CD4-positive, CD25-positive, alpha-beta regulatory T cell (primary cell): ENCODE measurements at regions not wholly inside any gene's neighbourhood (a gene's known extent, or its start where the extent isn't known, plus 50 kb on each side); places are given as distances from the start of the nearest gene placed in this dataset.

Source experiments
- ATAC-seq, 2 donors: fragments of 150-1000 bp; cut with Tn5 transposase; one replicate each; pipeline ENCODE4 v1.10.0; 2021; ENCODE audit warnings: low read depth in 2 of 2, moderate number of reproducible peaks in 2 of 2, moderate library complexity in 1 of 2
- DNase-seq, 3 donors: peaks; one replicate each; pipeline versions ENCODE4 v3.0.0 to v3.0.0-alpha.2; 2012 to 2022; ENCODE audit warnings: mixed read lengths in 1 of 3
- H3K27ac ChIP-seq: one replicate; pipeline ENCODE4 v1.7.0; 2013; ENCODE audit warnings: mild to moderate bottlenecking, low read length; ENCODE audit not compliant: insufficient read depth, poor library complexity, severe bottlenecking
- H3K27me3 ChIP-seq: one replicate; pipeline ENCODE4 v1.7.0; 2013; ENCODE audit warnings: low read length; ENCODE audit not compliant: control insufficient read depth, insufficient read depth
- H3K36me3 ChIP-seq: one replicate; pipeline ENCODE4 v1.7.0; 2013; ENCODE audit warnings: mild to moderate bottlenecking, low read length, moderate library complexity; ENCODE audit not compliant: control insufficient read depth, insufficient read depth
- H3K4me1 ChIP-seq: 2 replicates; pipeline ENCODE4 v1.7.0; 2013; ENCODE audit warnings: mild to moderate bottlenecking, low read length; ENCODE audit not compliant: insufficient read depth, control insufficient read depth, poor library complexity, severe bottlenecking
- H3K4me3 ChIP-seq: one replicate; pipeline ENCODE4 v1.7.0; 2013; ENCODE audit warnings: low read depth, mild to moderate bottlenecking, low read length, moderate library complexity
- H3K9me3 ChIP-seq, 2 experiments: 1 replicate in 1 of 2; 2 replicates in 1 of 2; pipeline ENCODE4 v1.7.0; 2013; ENCODE audit warnings: low read length in 2 of 2, mild to moderate bottlenecking in 1 of 2, moderate library complexity in 1 of 2; ENCODE audit not compliant: control insufficient read depth in 2 of 2
- H3K27ac Mint-ChIP-seq, 3 donors: one replicate each; pipeline ENCODE4 v1.8.0; 2020 to 2022; ENCODE audit warnings: mild to moderate bottlenecking in 3 of 3, mixed read lengths in 3 of 3, moderate library complexity in 2 of 3
- H3K27me3 Mint-ChIP-seq: one replicate; pipeline ENCODE4 v1.8.0; 2022; ENCODE audit warnings: mild to moderate bottlenecking, mixed read lengths
- H3K36me3 Mint-ChIP-seq: one replicate; pipeline ENCODE4 v1.8.0; 2020; ENCODE audit warnings: mixed read lengths
- H3K4me1 Mint-ChIP-seq, 4 donors: one replicate each; pipeline ENCODE4 v1.8.0; 2020 to 2022; ENCODE audit warnings: mixed read lengths in 4 of 4, mild to moderate bottlenecking in 1 of 4
- H3K4me3 Mint-ChIP-seq, 4 donors: one replicate each; pipeline ENCODE4 v1.8.0; 2020 to 2022; ENCODE audit warnings: mild to moderate bottlenecking in 4 of 4, mixed read lengths in 4 of 4, moderate library complexity in 3 of 4
- H3K9me3 Mint-ChIP-seq, 7 donors: one replicate each; pipeline ENCODE4 v1.8.0; 2020 to 2022; ENCODE audit warnings: mixed read lengths in 7 of 7, mild to moderate bottlenecking in 3 of 7, moderate library complexity in 2 of 7

DNA sequence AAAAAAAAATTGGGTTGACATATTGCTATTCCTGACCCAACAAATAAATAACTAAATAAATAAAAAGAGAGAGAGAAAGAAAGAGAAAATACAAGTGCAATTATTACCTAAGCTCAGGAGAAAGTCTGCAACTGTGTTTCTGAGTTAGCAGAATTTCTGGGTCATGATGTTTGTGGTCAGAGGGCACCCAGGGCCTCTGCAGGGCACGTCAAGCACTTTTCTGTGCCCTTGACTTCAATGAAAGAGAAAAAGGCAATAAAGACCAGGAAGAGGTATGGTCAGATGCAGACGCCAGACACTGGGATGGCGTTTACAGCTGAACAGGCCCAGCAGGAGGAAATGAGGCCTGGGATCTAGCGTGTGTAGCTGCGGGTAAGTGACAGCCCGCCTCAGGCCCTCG is 160.9 kb upstream of the GDF10 start:
- H3K27ac Mint-ChIP-seq, result no peak overlapping the region
- no peak overlapping the region for H3K4me3 Mint-ChIP-seq
- H3K36me3 Mint-ChIP-seq, result no peaks in the 10 kb centered on the region
- Histone ChIP-seq H3K27me3 (no peaks in the 10 kb centered on the region), H3K9me3 (no peaks in the 10 kb centered on the region), H3K4me3 (no peak overlapping the region), H3K4me1 (no peaks in the 10 kb centered on the region), H3K36me3 (no peaks in the 10 kb centered on the region), H3K27ac (no peak overlapping the region)
- H3K9me3 Mint-ChIP-seq, result no peaks in the 10 kb centered on the region
- H3K27me3 Mint-ChIP-seq, result no peaks in the 10 kb centered on the region
- DNase-seq (no peak), ATAC-seq (no peak)
- peaks cover 0 to 1% (median 0%) of the 10 kb centered on the region in 4 donors for H3K4me1 Mint-ChIP-seq

GRCh38 chr10:47140761-47141348 is 159.1 kb upstream of the GDF10 start:
- H3K36me3 ChIP-seq, result no peaks in the 10 kb centered on the region
- H3K27ac ChIP-seq, result no peak overlapping the region
- no peaks in the 10 kb centered on the region for H3K9me3 ChIP-seq
- H3K4me1 Mint-ChIP-seq, result no peaks in the 10 kb centered on the region
- ATAC-seq (no peak), DNase-seq (no peak)
- H3K4me1 ChIP-seq, result no peaks in the 10 kb centered on the region
- no peaks in the 10 kb centered on the region for H3K27me3 Mint-ChIP-seq
- no peak overlapping the region for H3K4me3 Mint-ChIP-seq
- no peaks in the 10 kb centered on the region for H3K27me3 ChIP-seq
- no peak overlapping the region for H3K4me3 ChIP-seq
- H3K36me3 Mint-ChIP-seq, result no peaks in the 10 kb centered on the region
- H3K27ac Mint-ChIP-seq, result no peak overlapping the region
- H3K9me3 Mint-ChIP-seq, result no peaks in the 10 kb centered on the region

GRCh38 chr10:47141349-47141748 is 158.6 kb upstream of the GDF10 start:
- Mint-ChIP-seq H3K27me3 (no peaks in the 10 kb centered on the region), H3K4me3 (no peak overlapping the region), H3K4me1 (no peaks in the 10 kb centered on the region), H3K36me3 (no peaks in the 10 kb centered on the region), H3K27ac (no peak overlapping the region), H3K9me3 (no peaks in the 10 kb centered on the region)
- no peak overlapping the region for H3K4me3 ChIP-seq
- no peaks in the 10 kb centered on the region for H3K27me3 ChIP-seq
- no peak overlapping the region for H3K27ac ChIP-seq
- H3K36me3 ChIP-seq, result no peaks in the 10 kb centered on the region
- no peaks in the 10 kb centered on the region for H3K4me1 ChIP-seq
- ATAC-seq (no peak), DNase-seq (no peak)
- no peaks in the 10 kb centered on the region for H3K9me3 ChIP-seq

GRCh38 chr10:47143072-47143471 is 156.9 kb upstream of the GDF10 start:
- H3K9me3 ChIP-seq, result no peaks in the 10 kb centered on the region
- H3K36me3 Mint-ChIP-seq, result no peaks in the 10 kb centered on the region
- H3K4me3 Mint-ChIP-seq, result peak overlapping the region in 1 of 4 donors; percentile 61
- no peak overlapping the region for H3K4me3 ChIP-seq
- H3K27ac ChIP-seq, result no peak overlapping the region
- peak overlapping the region in 1 of 3 donors; percentile 71 for H3K27ac Mint-ChIP-seq
- DNase-seq (no peak), ATAC-seq (no peak)
- no peaks in the 10 kb centered on the region for H3K27me3 ChIP-seq
- H3K4me1 Mint-ChIP-seq, result no peaks in the 10 kb centered on the region
- H3K27me3 Mint-ChIP-seq, result no peaks in the 10 kb centered on the region
- H3K4me1 ChIP-seq, result no peaks in the 10 kb centered on the region
- no peaks in the 10 kb centered on the region for H3K36me3 ChIP-seq
- H3K9me3 Mint-ChIP-seq, result no peaks in the 10 kb centered on the region

GRCh38 chr10:47143473-47143872 is 156.5 kb upstream of the GDF10 start:
- no peak overlapping the region for H3K27ac ChIP-seq
- no peak for ATAC-seq
- H3K9me3 Mint-ChIP-seq, result no peaks in the 10 kb centered on the region

GRCh38 chr10:47144525-47144924 is 155.5 kb upstream of the GDF10 start:
- H3K27ac Mint-ChIP-seq, result no peak overlapping the region
- no peak for DNase-seq

More at GRCh38 chr10:47143473-47143872, 156.5 kb upstream of the GDF10 start:
- Mint-ChIP-seq H3K27me3 (no peaks in the 10 kb centered on the region), H3K27ac (peak overlapping the region in 1 of 3 donors; percentile 71), H3K36me3 (no peaks in the 10 kb centered on the region), H3K4me3 (peak overlapping the region in 1 of 4 donors; percentile 61), H3K4me1 (no peaks in the 10 kb centered on the region)
- Histone ChIP-seq H3K9me3 (no peaks in the 10 kb centered on the region), H3K4me3 (no peak overlapping the region), H3K27me3 (no peaks in the 10 kb centered on the region), H3K36me3 (no peaks in the 10 kb centered on the region), H3K4me1 (no peaks in the 10 kb centered on the region)
- no peak for DNase-seq

GRCh38 chr10:47145290-47145934 is 154.6 kb upstream of the GDF10 start:
- Mint-ChIP-seq H3K36me3 (no peaks in the 10 kb centered on the region), H3K27me3 (no peaks in the 10 kb centered on the region), H3K9me3 (peaks cover 0 to 4% (median 0%) of the 10 kb centered on the region in 7 donors), H3K4me3 (peak overlapping the region in 1 of 4 donors; percentile 28), H3K27ac (no peak overlapping the region), H3K4me1 (no peaks in the 10 kb centered on the region)
- DNase-seq (peak in 1 of 3 donors; percentile 2), ATAC-seq (no peak)
- H3K9me3 ChIP-seq, result no peaks in the 10 kb centered on the region
- H3K4me3 ChIP-seq, result no peak overlapping the region
- no peaks in the 10 kb centered on the region for H3K27me3 ChIP-seq
- no peaks in the 10 kb centered on the region for H3K36me3 ChIP-seq
- no peaks in the 10 kb centered on the region for H3K4me1 ChIP-seq
- H3K27ac ChIP-seq, result no peak overlapping the region

More at GRCh38 chr10:47144525-47144924, 155.5 kb upstream of the GDF10 start:
- Mint-ChIP-seq H3K9me3 (peaks cover 0 to 2% (median 0%) of the 10 kb centered on the region in 7 donors), H3K36me3 (no peaks in the 10 kb centered on the region), H3K4me1 (no peaks in the 10 kb centered on the region), H3K4me3 (no peak overlapping the region), H3K27me3 (no peaks in the 10 kb centered on the region)
- no peak for ATAC-seq
- H3K27ac ChIP-seq, result no peak overlapping the region
- H3K4me1 ChIP-seq, result no peaks in the 10 kb centered on the region
- H3K27me3 ChIP-seq, result no peaks in the 10 kb centered on the region
- no peaks in the 10 kb centered on the region for H3K9me3 ChIP-seq
- H3K36me3 ChIP-seq, result no peaks in the 10 kb centered on the region
- H3K4me3 ChIP-seq, result no peak overlapping the region

GRCh38 chr10:47146572-47146971 is 153.4 kb upstream of the GDF10 start:
- Histone ChIP-seq H3K27ac (no peak overlapping the region), H3K27me3 (no peaks in the 10 kb centered on the region), H3K4me1 (no peaks in the 10 kb centered on the region), H3K4me3 (no peak overlapping the region), H3K36me3 (no peaks in the 10 kb centered on the region), H3K9me3 (no peaks in the 10 kb centered on the region)
- H3K4me3 Mint-ChIP-seq, result no peak overlapping the region
- ATAC-seq, result no peak
- H3K36me3 Mint-ChIP-seq, result no peaks in the 10 kb centered on the region
- no peak overlapping the region for H3K27ac Mint-ChIP-seq
- no peak for DNase-seq
- no peaks in the 10 kb centered on the region for H3K27me3 Mint-ChIP-seq
- H3K4me1 Mint-ChIP-seq, result no peaks in the 10 kb centered on the region
- H3K9me3 Mint-ChIP-seq, result peaks cover 0 to 4% (median 0%) of the 10 kb centered on the region in 7 donors
